HepG2 (cell line): ENCODE measurements at regions not wholly inside any gene's neighbourhood (a gene's known extent, or its start where the extent isn't known, plus 50 kb on each side); places are given as distances from the start of the nearest gene placed in this dataset.

Experiments
- CHD2 ChIP-seq: IDR thresholded peaks from 2 replicates; pipeline ENCODE4 v1.6.1; 2011; ENCODE audit warnings: low read depth, low read length, improper control_type of control experiment
- ELF1 ChIP-seq: sonication (generic); formaldehyde crosslinking; IDR thresholded peaks from 2 replicates; pipeline ENCODE4 v1.4.0; 2020; ENCODE audit warnings: missing genetic modification reagents
- FOXK2 ChIP-seq: fragments of 450-650 bp; IDR thresholded peaks from 2 replicates; pipeline ENCODE4 v1.6.1; 2016
- NR2F6 ChIP-seq, 2 experiments: IDR thresholded peaks; 2 replicates each; pipeline ENCODE4 v1.6.1; 2016; ENCODE audit warnings: antibody characterized with exemption in 1 of 2, mild to moderate bottlenecking in 1 of 2
- PBX2 ChIP-seq: IDR thresholded peaks from 2 replicates; pipeline ENCODE4 v1.6.1; 2016; ENCODE audit warnings: control low read depth
- PHF21A ChIP-seq: sonication (generic); formaldehyde crosslinking; IDR thresholded peaks from 2 replicates; pipeline ENCODE4 v1.5.0; 2020; ENCODE audit warnings: mild to moderate bottlenecking, missing genetic modification reagents
- SCMH1 ChIP-seq: sonication (generic); formaldehyde crosslinking; IDR thresholded peaks from 2 replicates; pipeline ENCODE4 v1.9.0; 2021; ENCODE audit warnings: missing genetic modification reagents, mild to moderate bottlenecking, borderline replicate concordance

DNA sequence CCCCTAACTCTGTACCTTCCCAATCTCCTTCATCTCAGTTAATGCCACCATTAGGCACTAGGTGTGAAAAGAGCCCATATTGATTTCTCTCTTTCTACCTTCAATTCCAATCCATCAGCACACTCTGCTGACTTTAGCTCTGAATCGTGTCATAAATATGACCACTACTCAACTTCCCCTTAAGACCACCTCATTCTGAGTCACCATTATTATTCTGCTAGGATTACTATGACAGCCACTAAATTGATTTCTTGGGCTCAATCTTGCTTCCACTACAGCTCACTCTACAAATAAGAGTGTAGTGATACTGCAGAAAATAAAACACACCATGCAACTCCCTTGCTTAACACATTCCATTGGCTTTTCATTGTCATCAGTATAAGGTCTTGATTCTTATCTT is 1449.0 kb upstream of the FLRT2 start:
- TF ChIP-seq SCMH1 (CRISPR knock-in tag) (no peak), PHF21A (CRISPR knock-in tag) (no peak), CHD2 (no peak), ELF1 (CRISPR knock-in tag) (no peak), NR2F6 (IDR thresholded peaks at IDR 0.05) (no peak), NR2F6 (CRISPR knock-in tag; IDR thresholded peaks at IDR 0.05) (no peak), FOXK2 (no peak), PBX2 (CRISPR knock-in tag) (no peak)
